BE2C (cell line): ENCODE measurements at regions not wholly inside any gene's neighbourhood (a gene's known extent, or its start where the extent isn't known, plus 50 kb on each side); places are given as distances from the start of the nearest gene placed in this dataset.
"Not testable (repeated sequence)": the region's sequence is repeated elsewhere in the genome, so short reads cannot be mapped to it uniquely, and the experiment has no call there.

ENCODE experiments used
- DNase-seq: peaks from one replicate; pipeline ENCODE4 v3.0.0-alpha.2; 2020
- H3K27me3 ChIP-seq: fragments of 250-450 bp; sonication (Bioruptor Pico); 2 replicates; pipeline ENCODE4 v1.5.1; 2020; ENCODE audit warnings: mild to moderate bottlenecking
- H3K36me3 ChIP-seq: fragments of 250-450 bp; sonication (Bioruptor Pico); 2 replicates; pipeline ENCODE4 v1.5.1; 2020; ENCODE audit warnings: mild to moderate bottlenecking
- H3K4me1 ChIP-seq: fragments of 250-450 bp; sonication (Bioruptor Pico); 2 replicates; pipeline ENCODE4 v1.5.1; 2020
- H3K4me3 ChIP-seq: 2 replicates; pipeline ENCODE4 v1.5.1; 2011; ENCODE audit warnings: low read depth, low read length
- H3K9me3 ChIP-seq: fragments of 250-450 bp; sonication (Bioruptor Pico); 2 replicates; pipeline ENCODE4 v1.5.1; 2020
- TF ChIP-seq, protein P1 (sequence below): IDR thresholded peaks from 2 replicates; pipeline ENCODE4 v1.5.1; 2012; ENCODE audit warnings: mild to moderate bottlenecking, low read depth, low read length

DNA sequence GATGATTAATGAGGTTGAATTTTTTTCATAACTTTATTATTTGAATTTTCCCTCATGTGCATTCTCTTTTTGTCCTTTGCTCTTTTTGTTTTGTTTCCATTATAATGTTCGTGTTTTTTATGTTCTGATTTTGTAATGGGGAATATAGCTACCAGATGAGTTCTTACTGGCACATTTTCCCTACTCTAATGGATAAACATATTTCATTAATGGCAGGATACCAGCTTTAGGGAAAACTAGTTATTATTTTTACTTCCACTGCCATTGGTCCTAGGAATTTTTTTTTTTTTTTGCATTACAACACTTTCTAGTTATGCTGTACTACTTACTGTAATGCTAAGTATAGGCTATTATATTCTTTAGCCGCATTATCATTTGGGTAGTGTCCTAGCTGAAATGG is 286.3 kb downstream of the SPRY1 start:
- Histone ChIP-seq H3K27me3 (no peaks in the 10 kb centered on the region), H3K9me3 (no peaks in the 10 kb centered on the region), H3K36me3 (no peaks in the 10 kb centered on the region), H3K4me3 (no peak overlapping the region), H3K4me1 (no peaks in the 10 kb centered on the region)
- DNase-seq, result no peak
- TF ChIP-seq, protein P1, sequence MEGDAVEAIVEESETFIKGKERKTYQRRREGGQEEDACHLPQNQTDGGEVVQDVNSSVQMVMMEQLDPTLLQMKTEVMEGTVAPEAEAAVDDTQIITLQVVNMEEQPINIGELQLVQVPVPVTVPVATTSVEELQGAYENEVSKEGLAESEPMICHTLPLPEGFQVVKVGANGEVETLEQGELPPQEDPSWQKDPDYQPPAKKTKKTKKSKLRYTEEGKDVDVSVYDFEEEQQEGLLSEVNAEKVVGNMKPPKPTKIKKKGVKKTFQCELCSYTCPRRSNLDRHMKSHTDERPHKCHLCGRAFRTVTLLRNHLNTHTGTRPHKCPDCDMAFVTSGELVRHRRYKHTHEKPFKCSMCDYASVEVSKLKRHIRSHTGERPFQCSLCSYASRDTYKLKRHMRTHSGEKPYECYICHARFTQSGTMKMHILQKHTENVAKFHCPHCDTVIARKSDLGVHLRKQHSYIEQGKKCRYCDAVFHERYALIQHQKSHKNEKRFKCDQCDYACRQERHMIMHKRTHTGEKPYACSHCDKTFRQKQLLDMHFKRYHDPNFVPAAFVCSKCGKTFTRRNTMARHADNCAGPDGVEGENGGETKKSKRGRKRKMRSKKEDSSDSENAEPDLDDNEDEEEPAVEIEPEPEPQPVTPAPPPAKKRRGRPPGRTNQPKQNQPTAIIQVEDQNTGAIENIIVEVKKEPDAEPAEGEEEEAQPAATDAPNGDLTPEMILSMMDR, result no peak

DNA sequence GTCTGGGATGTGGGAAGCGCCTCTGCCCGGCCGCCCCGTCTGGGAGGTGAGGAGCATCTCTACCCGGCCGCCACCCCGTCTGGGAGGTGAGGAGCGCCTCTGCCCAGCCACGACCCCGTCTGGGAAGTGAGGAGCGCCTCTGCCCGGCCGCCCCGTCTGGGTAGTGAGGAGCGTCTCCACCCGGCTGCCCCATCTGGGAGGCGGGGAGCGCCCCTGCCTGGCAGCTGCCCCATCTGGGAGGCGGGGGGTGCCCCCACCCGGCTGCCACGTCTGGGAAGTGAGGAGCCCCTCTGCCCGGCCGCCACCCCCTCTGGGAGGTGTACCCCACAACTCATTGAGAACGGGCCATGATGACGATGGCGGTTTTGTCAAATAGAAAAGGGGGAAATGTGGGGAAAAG is 288.3 kb downstream of the SPRY1 start:
- not testable (repeated sequence) for H3K36me3 ChIP-seq, H3K4me3 ChIP-seq, DNase-seq, H3K9me3 ChIP-seq, H3K4me1 ChIP-seq, H3K27me3 ChIP-seq

DNA sequence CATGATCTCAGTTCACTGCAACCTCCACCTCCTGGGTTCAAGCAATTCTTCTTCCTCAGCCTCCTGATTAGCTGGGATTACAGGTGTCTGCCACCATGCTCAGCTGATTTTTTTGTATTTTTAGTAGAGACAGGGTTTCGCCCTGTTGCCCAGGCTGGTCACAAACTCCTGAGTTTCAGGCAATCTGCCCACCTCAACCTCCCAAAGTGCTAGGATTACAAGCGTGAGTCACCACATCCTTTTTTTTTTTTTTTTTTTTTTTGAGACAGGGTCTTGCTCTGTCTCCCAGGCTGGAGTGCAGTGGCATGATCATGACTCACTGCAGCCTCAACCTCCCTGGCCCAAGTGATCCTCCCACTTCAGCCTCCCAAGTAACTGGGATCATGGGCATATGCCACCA is 298.9 kb downstream of the SPRY1 start:
- not testable (repeated sequence) for H3K4me3 ChIP-seq, H3K27me3 ChIP-seq, H3K4me1 ChIP-seq, DNase-seq, H3K36me3 ChIP-seq, H3K9me3 ChIP-seq

DNA sequence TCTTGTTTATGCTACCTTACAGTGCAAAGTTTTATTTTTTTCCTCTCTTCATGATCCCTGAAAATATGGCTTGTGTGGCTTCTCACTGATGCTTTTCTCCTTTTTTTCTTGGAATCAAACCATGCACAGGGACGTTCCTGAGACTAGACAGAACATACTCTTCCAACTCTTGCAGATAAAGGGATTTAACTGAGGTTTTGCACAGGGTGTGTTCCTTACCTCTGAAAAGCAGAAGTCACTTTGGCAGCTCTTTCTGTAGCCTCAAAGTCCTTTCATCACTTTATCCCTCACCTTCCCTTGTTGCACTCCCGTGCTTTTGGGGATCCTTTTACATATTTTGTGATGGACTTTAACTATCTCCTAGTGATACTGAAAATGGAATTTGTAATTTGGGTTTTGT is 300.1 kb downstream of the SPRY1 start:
- Histone ChIP-seq H3K4me1 (no peaks in the 10 kb centered on the region), H3K36me3 (no peaks in the 10 kb centered on the region)
- no peak for DNase-seq

DNA sequence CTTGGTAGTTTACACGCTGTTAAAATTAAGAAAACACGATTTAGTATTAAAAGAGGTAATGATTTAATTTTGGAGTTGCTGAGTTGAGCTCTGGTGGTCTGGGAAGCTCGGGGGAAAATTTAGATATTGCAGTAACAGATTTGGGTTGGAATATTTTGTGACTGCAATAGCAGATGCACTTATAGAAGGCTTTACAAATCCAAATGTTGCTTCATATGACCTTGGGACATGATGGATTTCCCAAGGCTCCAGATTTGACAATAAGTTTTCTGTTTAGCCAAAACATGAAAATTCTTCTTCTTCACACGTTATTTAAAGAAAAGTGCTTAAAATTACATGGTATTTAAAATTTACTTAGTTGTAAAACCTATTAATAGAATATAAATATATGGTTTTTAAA is 302.0 kb downstream of the SPRY1 start:
- no peak for DNase-seq
- Histone ChIP-seq H3K27me3 (no peaks in the 10 kb centered on the region), H3K4me1 (no peaks in the 10 kb centered on the region), H3K9me3 (no peaks in the 10 kb centered on the region), H3K36me3 (no peaks in the 10 kb centered on the region), H3K4me3 (no peak overlapping the region)
- TF ChIP-seq, protein P1, result no peak

More for the DNA sequence above, 300.1 kb downstream of the SPRY1 start:
- TF ChIP-seq, protein P1, result no peak
- Histone ChIP-seq H3K27me3 (no peaks in the 10 kb centered on the region), H3K9me3 (no peaks in the 10 kb centered on the region), H3K4me3 (no peak overlapping the region)

DNA sequence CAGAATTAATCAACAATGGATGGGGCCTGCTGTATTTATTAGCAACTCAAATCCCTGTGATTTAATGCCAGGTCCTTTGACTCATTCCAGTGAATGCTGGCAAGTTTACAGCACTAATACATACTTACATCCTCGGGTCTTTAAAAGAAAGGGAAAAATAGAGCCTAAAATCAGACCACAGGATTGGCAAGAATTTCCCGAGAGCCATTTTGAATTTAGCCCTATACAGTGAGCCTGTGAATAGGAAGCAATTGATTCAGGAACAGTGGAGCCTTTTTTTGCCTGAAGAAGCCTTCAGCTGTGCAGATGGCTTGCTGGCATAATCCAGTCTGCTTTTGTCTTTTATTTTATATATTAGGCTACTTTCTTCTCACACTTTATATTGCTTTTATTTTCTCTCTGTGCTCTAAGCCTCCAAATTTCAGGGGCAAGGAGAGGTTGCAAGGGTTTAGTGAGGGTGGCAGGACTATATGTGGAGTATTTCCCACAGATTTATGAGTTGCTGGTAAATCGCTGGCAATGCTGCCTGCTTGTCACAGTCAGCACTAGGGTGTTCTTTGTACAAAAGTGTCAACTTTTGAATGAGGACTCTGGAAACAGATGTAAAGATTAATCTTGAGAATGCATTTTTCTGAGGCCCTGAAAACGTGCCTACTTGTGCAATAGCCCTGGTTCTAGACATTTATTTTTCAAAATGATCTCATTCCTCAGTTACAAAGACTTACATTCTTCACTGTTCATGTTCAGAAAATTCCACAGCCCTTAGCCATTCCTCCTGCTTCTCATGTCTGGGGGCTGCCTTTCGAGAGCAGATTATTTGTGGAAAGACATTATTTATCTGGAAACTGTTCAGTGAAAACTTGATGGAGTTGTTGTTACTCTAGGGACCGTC is 303.5 kb downstream of the SPRY1 start:
- H3K4me1 ChIP-seq, result no peaks in the 10 kb centered on the region
- H3K9me3 ChIP-seq, result no peaks in the 10 kb centered on the region
- TF ChIP-seq, protein P1, result no peak
- DNase-seq, result no peak
- no peak overlapping the region for H3K4me3 ChIP-seq
- H3K27me3 ChIP-seq, result no peaks in the 10 kb centered on the region
- H3K36me3 ChIP-seq, result no peaks in the 10 kb centered on the region

DNA sequence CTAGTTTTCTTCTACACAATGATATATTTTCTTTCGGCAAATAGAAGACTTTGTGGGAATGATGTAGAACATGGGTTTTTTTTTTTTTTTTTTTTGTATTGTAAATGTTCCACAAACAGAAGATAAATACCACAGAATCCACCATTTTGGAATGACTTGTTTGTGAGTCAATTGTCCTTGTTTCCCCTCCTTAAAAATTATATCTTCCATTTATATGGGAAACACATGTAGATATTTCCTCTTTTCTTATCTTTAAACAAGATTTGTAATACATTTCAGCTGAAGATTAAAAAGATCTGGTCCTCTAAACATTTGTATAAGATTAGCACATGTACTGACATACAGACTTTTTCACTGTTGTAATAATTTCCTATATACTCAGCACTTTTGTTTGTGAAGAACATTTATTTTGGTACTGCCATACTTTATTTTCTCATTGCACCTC is 304.6 kb downstream of the SPRY1 start:
- Histone ChIP-seq H3K9me3 (no peaks in the 10 kb centered on the region), H3K27me3 (no peaks in the 10 kb centered on the region), H3K4me1 (no peaks in the 10 kb centered on the region), H3K36me3 (no peaks in the 10 kb centered on the region), H3K4me3 (no peak overlapping the region)
- TF ChIP-seq, protein P1, result no peak
- DNase-seq, result no peak
